WTC11 (cell line): ENCODE measurements at regions not wholly inside any gene's neighbourhood (a gene's known extent, or its start where the extent isn't known, plus 50 kb on each side); places are given as distances from the start of the nearest gene placed in this dataset.

Source experiments
- ATAC-seq: fragments of 200-7000 bp; cut with Tn5 transposase; 2 replicates; pipeline ENCODE4 v1.10.0; 2021; ENCODE audit warnings: mild to moderate bottlenecking, moderate library complexity
- CTCF ChIA-PET: fragments of 300-600 bp; sonication (Branson Sonifier 250); formaldehyde crosslinking; loops from one replicate; lab custom pipeline; 2021; ENCODE audit warnings: antibody characterized with exemption; lab: Charles Lee
- POLR2A ChIA-PET: fragments of 350-600 bp; sonication (Branson Sonifier 250); formaldehyde crosslinking; loops from one replicate; lab custom pipeline; 2021; ENCODE audit warnings: antibody characterized with exemption; lab: Charles Lee
- DNase-seq: peaks from one replicate; pipeline ENCODE4 v3.0.0; 2021; ENCODE audit warnings: low spot score
- H3K27ac Mint-ChIP-seq: 2 replicates; pipeline ENCODE4 v1.8.0; 2021; ENCODE audit warnings: mixed read lengths
- H3K27me3 Mint-ChIP-seq: 2 replicates; pipeline ENCODE4 v1.8.0; 2021; ENCODE audit warnings: low read depth, mild to moderate bottlenecking, moderate library complexity, mixed read lengths
- H3K36me3 Mint-ChIP-seq: 2 replicates; pipeline ENCODE4 v1.8.0; 2021; ENCODE audit warnings: mixed read lengths
- H3K4me1 Mint-ChIP-seq: 2 replicates; pipeline ENCODE4 v1.8.0; 2022; ENCODE audit warnings: mixed read lengths
- H3K4me3 Mint-ChIP-seq: 2 replicates; pipeline ENCODE4 v1.8.0; 2021; ENCODE audit warnings: mild to moderate bottlenecking, moderate library complexity, mixed read lengths
- H3K9me3 Mint-ChIP-seq: 2 replicates; pipeline ENCODE4 v1.8.0; 2021; ENCODE audit warnings: mixed read lengths
- CDX4 ChIP-seq: fragments of 250-450 bp; sonication (Bioruptor Pico); IDR thresholded peaks from 2 replicates; pipeline ENCODE4 v1.9.0; 2021; ENCODE audit warnings: moderate library complexity, mild to moderate bottlenecking, inconsistent platforms, borderline replicate concordance
- CREM ChIP-seq: sonication (generic); formaldehyde crosslinking; IDR thresholded peaks from 2 replicates; pipeline ENCODE4 v1.8.1; 2022; ENCODE audit warnings: mild to moderate bottlenecking, missing genetic modification reagents, moderate library complexity
- CTCF ChIP-seq: fragments of 200-600 bp; IDR thresholded peaks from 2 replicates; pipeline ENCODE4 v1.8.0; 2022; ENCODE audit warnings: antibody characterized with exemption
- E2F5 ChIP-seq: sonication (generic); formaldehyde crosslinking; IDR thresholded peaks from 2 replicates; pipeline ENCODE4 v1.8.1; 2022; ENCODE audit warnings: mild to moderate bottlenecking, moderate library complexity, missing genetic modification reagents
- EMX1 ChIP-seq: fragments of 250-450 bp; sonication (Bioruptor Pico); IDR thresholded peaks from 2 replicates; pipeline ENCODE4 v1.8.0; 2021; ENCODE audit warnings: mild to moderate bottlenecking
- ETV6 ChIP-seq: sonication (generic); formaldehyde crosslinking; IDR thresholded peaks from 2 replicates; pipeline ENCODE4 v1.8.1; 2022; ENCODE audit warnings: mild to moderate bottlenecking, missing genetic modification reagents
- FOXP4 ChIP-seq: sonication (generic); formaldehyde crosslinking; IDR thresholded peaks from 2 replicates; pipeline ENCODE4 v1.8.0; 2022; ENCODE audit warnings: mild to moderate bottlenecking, missing genetic modification reagents
- GRHL2 ChIP-seq: fragments of 250-450 bp; sonication (Bioruptor Pico); IDR thresholded peaks from 2 replicates; pipeline ENCODE4 v1.8.0; 2022; ENCODE audit warnings: mild to moderate bottlenecking, moderate library complexity; ENCODE audit not compliant: insufficient replicate concordance, severe bottlenecking
- HMGA2 ChIP-seq: fragments of 250-450 bp; sonication (Bioruptor Pico); IDR thresholded peaks from 2 replicates; pipeline ENCODE4 v1.4.0; 2021; ENCODE audit warnings: mild to moderate bottlenecking, moderate library complexity
- IRF1 ChIP-seq: sonication (generic); formaldehyde crosslinking; IDR thresholded peaks from 2 replicates; pipeline ENCODE4 v1.8.0; 2023; ENCODE audit warnings: missing genetic modification reagents
- MYBL2 ChIP-seq: sonication (generic); formaldehyde crosslinking; IDR thresholded peaks from 2 replicates; pipeline ENCODE4 v1.8.1; 2023; ENCODE audit warnings: mild to moderate bottlenecking, moderate library complexity, missing genetic modification reagents
- NFE2L1 ChIP-seq: sonication (generic); formaldehyde crosslinking; IDR thresholded peaks from 2 replicates; pipeline ENCODE4 v1.8.1; 2023; ENCODE audit warnings: missing genetic modification reagents
- NR1H2 ChIP-seq: sonication (generic); formaldehyde crosslinking; IDR thresholded peaks from 2 replicates; pipeline ENCODE4 v1.9.0; 2021; ENCODE audit warnings: mild to moderate bottlenecking, moderate library complexity, missing genetic modification reagents
- NR3C1 ChIP-seq: sonication (generic); formaldehyde crosslinking; conservative IDR thresholded peaks from 2 replicates; pipeline ENCODE4 v1.8.1; 2023; ENCODE audit warnings: low read depth, mild to moderate bottlenecking, missing genetic modification reagents
- SOX15 ChIP-seq: fragments of 250-450 bp; sonication (Bioruptor Pico); IDR thresholded peaks from 2 replicates; pipeline ENCODE4 v1.9.0; 2021; ENCODE audit warnings: mild to moderate bottlenecking
- TP53 ChIP-seq: sonication (generic); formaldehyde crosslinking; IDR thresholded peaks from 2 replicates; pipeline ENCODE4 v1.8.1; 2023; ENCODE audit warnings: mild to moderate bottlenecking, missing genetic modification reagents
- ZNF121 ChIP-seq: sonication (generic); formaldehyde crosslinking; IDR thresholded peaks from 2 replicates; pipeline ENCODE4 v1.8.0; 2023; ENCODE audit warnings: missing genetic modification reagents
- ZNF317 ChIP-seq: sonication (generic); formaldehyde crosslinking; IDR thresholded peaks from 2 replicates; pipeline ENCODE4 v1.8.1; 2023; ENCODE audit warnings: low read depth, mild to moderate bottlenecking, moderate library complexity, missing genetic modification reagents, borderline replicate concordance
- ZNF416 ChIP-seq: fragments of 250-450 bp; sonication (Bioruptor Pico); IDR thresholded peaks from 2 replicates; pipeline ENCODE4 v1.9.0; 2021; ENCODE audit warnings: mild to moderate bottlenecking, inconsistent platforms
- ZNF425 ChIP-seq: fragments of 250-450 bp; sonication (Bioruptor Pico); conservative IDR thresholded peaks from 2 replicates; pipeline ENCODE4 v1.9.0; 2021; ENCODE audit warnings: mild to moderate bottlenecking
- ZSCAN18 ChIP-seq: fragments of 250-450 bp; sonication (Bioruptor Pico); IDR thresholded peaks from 2 replicates; pipeline ENCODE4 v2.1.2; 2022; ENCODE audit warnings: mild to moderate bottlenecking, moderate library complexity

- ATAC-seq (no peak), DNase-seq (no peak)
- Mint-ChIP-seq H3K27me3 (peaks cover 4% of the 10 kb centered on the region; the same call in 1 of the 2 replicates), H3K9me3 (peaks cover 3% of the 10 kb centered on the region; the same call in 1 of the 2 replicates), H3K36me3 (no peaks in the 10 kb centered on the region), H3K27ac (no peak overlapping the region), H3K4me3 (no peak overlapping the region), H3K4me1 (peaks cover 5% of the 10 kb centered on the region; the same call in 1 of the 2 replicates)
- TF ChIP-seq GRHL2 (CRISPR knock-in tag) (no peak), E2F5 (CRISPR knock-in tag) (no peak), CTCF (no peak), ZNF121 (CRISPR knock-in tag) (no peak), EMX1 (no peak), TP53 (no peak), CREM (CRISPR knock-in tag) (no peak), ZNF425 (no peak), HMGA2 (CRISPR knock-in tag) (no peak), NR1H2 (CRISPR knock-in tag) (no peak), MYBL2 (CRISPR knock-in tag) (no peak), ZNF317 (no peak), CDX4 (CRISPR knock-in tag) (no peak), IRF1 (CRISPR knock-in tag) (no peak)
- POLR2A ChIA-PET, result no interaction called here
- CTCF ChIA-PET, result no interaction called here
These were observed 65.8 kb upstream of the CACNA2D3 start for GRCh38 chr3:54056521-54056920.

GRCh38 chr3:54053882-54054281 lies 68.5 kb upstream of the CACNA2D3 start:
- H3K36me3 Mint-ChIP-seq, result no peaks in the 10 kb centered on the region
- peaks cover 7% of the 10 kb centered on the region for H3K4me1 Mint-ChIP-seq
- H3K4me3 Mint-ChIP-seq, result no peak overlapping the region
- ATAC-seq, result no peak
- H3K9me3 Mint-ChIP-seq, result peaks cover 3% of the 10 kb centered on the region; the same call in 1 of the 2 replicates
- DNase-seq, result no peak
- no peak overlapping the region for H3K27ac Mint-ChIP-seq
- no peak for TF ChIP-seq ZNF416 (CRISPR knock-in tag)
- TF ChIP-seq NFE2L1 (CRISPR knock-in tag), result no peak
- no peak for TF ChIP-seq GRHL2 (CRISPR knock-in tag)
- no peak for TF ChIP-seq NR1H2 (CRISPR knock-in tag)
- no peak for TF ChIP-seq NR3C1 (CRISPR knock-in tag)
- TF ChIP-seq ETV6, result no peak
- no peak for TF ChIP-seq ZSCAN18
- no peak for TF ChIP-seq FOXP4 (CRISPR knock-in tag)
- TF ChIP-seq SOX15, result no peak
- CTCF ChIA-PET, result no interaction called here
- POLR2A ChIA-PET, result no interaction called here
- peaks cover 4% of the 10 kb centered on the region; the same call in 1 of the 2 replicates for H3K27me3 Mint-ChIP-seq
